NCI-H460 (cell line): ENCODE measurements at regions not wholly inside any gene's neighbourhood (a gene's known extent, or its start where the extent isn't known, plus 50 kb on each side); places are given as distances from the start of the nearest gene placed in this dataset.
"Not testable (repeated sequence)": the region's sequence is repeated elsewhere in the genome, so short reads cannot be mapped to it uniquely, and the experiment has no call there.

Experiments
- DNase-seq: peaks from one replicate; pipeline ENCODE4 v3.0.0-alpha.2; 2016; ENCODE audit warnings: low read depth; ENCODE audit errors: extremely low read depth

GRCh38 chr12:46629331-46630229 is 196.2 kb downstream of the SLC38A4 start:
- DNase-seq, result no peak

GRCh38 chr12:46628176-46628575 is 197.6 kb downstream of the SLC38A4 start:
- no peak for DNase-seq

- no peak for DNase-seq
These were observed 198.1 kb downstream of the SLC38A4 start for GRCh38 chr12:46627686-46628085.

- DNase-seq, result not testable (repeated sequence)
These were observed 206.3 kb downstream of the SLC38A4 start for GRCh38 chr12:46619474-46619873.

GRCh38 chr12:46617737-46618136 is 208.1 kb downstream of the SLC38A4 start:
- not testable (repeated sequence) for DNase-seq

GRCh38 chr12:46617167-46617566 is 208.6 kb downstream of the SLC38A4 start:
- DNase-seq, result no peak

- DNase-seq, result no peak
These were observed 215.0 kb downstream of the SLC38A4 start for GRCh38 chr12:46610754-46611153.

GRCh38 chr12:46609674-46610073 is 216.1 kb downstream of the SLC38A4 start:
- no peak for DNase-seq

- DNase-seq, result no peak
These were observed 216.5 kb downstream of the SLC38A4 start for GRCh38 chr12:46609273-46609623.

- DNase-seq, result no peak
These were observed 217.1 kb downstream of the SLC38A4 start for GRCh38 chr12:46608431-46609272.

- DNase-seq, result no peak
These were observed 221.1 kb downstream of the SLC38A4 start for GRCh38 chr12:46604684-46605083.

- no peak for DNase-seq
These were observed 221.9 kb downstream of the SLC38A4 start for GRCh38 chr12:46603776-46604456.

- no peak for DNase-seq
These were observed 223.3 kb downstream of the SLC38A4 start for GRCh38 chr12:46602474-46602873.

- no peak for DNase-seq
These were observed 218.6 kb upstream of the SLC38A2 start for GRCh38 chr12:46590991-46591703.

GRCh38 chr12:46585854-46586621 is 213.5 kb upstream of the SLC38A2 start:
- peak; percentile 41 for DNase-seq

GRCh38 chr12:46584098-46584497 is 211.5 kb upstream of the SLC38A2 start:
- not testable (repeated sequence) for DNase-seq

- DNase-seq, result not testable (repeated sequence)
These were observed 209.4 kb upstream of the SLC38A2 start for GRCh38 chr12:46581990-46582389.

GRCh38 chr12:46580445-46580844 is 207.9 kb upstream of the SLC38A2 start:
- no peak for DNase-seq

- DNase-seq, result no peak
These were observed 206.9 kb upstream of the SLC38A2 start for GRCh38 chr12:46579474-46579873.
